NCI-H2227 (cell line): ENCODE measurements at regions not wholly inside any gene's neighbourhood (a gene's known extent, or its start where the extent isn't known, plus 50 kb on each side); places are given as distances from the start of the nearest gene placed in this dataset.

Experiments
- DNase-seq: peaks from one replicate; lab custom pipeline; 2025; ENCODE audit not compliant: unreplicated experiment; lab: John Stamatoyannopoulos, UW

DNA sequence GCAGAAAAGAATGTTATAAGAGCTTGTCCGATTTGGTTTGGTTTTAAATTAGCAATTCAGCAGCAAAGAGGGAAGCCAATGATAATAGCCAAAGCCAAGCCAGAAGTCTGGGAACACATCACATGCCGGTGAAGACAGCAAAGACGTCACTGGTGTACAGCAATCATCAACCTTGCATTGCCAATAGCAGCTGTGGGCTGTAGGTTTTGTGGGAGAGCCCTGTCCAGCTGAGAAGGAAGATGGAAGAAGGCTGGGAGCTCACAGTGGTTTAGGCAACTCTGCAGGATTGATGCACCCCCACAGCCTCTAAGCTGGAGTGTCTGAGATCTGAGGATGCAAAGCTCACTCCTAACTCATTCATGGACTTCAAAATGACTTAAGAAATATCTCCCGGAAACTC, 338.7 kb downstream of the SIPA1L2 start:
- DNase-seq: no peak

DNA sequence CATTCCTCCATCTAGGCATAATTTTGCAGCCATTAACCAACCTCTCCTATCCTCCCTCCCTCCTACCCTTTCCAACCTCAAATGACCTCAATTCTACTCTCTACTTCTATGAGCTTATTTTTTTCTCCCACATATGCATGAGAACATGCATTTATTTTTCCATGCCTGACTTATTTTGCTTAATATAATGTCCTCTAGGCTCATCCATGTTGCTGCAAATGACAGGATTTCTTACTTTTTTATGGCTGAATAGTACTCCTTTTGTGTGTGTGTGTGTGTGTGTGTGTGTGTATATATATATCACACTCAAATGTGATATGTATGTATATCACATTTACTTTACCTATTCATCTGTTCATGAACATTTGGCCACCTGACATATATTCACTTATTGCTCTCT, 339.4 kb downstream of the SIPA1L2 start:
- no peak for DNase-seq

DNA sequence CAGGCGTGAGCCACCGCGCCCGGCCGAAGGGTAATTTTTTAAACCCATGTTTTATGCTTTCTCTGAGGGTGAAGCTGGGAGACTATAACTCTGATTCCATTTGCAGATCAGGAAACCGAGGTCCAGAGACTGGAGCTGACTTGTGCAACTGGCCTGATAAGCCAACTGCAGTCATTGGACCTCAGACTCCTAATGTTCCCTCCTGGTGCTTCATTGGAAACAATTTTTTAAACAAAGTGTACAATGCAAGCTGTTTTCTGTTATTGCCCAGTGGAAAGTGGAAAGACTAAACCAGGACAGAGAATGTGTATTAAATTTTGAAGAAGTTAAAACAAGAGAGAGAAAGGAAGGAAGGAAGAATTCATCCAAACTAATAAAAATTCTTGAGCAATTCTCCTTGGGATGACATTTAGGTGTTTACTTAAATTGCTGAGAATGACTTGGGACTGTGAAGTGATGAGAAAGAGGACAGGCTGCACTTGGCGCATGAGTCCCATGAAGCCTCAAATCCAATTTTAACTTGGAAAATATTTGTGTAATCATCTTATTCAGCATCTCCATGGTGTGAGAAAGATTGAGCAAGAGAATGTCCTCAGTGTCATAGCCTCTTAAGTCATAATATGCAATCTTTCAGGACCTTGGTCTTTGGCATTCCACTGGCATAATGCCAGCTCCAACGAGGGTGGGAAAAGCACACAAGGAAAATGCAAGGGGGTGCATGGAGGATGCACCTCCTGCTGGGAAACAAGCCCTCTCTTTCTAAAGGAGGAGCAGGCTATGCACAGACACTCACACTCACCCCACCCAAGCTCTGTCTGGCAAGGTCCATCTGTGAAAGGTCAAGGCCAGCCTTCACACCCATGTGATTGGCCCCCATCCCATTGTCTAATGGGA, 342.0 kb downstream of the SIPA1L2 start:
- DNase-seq: no peak

DNA sequence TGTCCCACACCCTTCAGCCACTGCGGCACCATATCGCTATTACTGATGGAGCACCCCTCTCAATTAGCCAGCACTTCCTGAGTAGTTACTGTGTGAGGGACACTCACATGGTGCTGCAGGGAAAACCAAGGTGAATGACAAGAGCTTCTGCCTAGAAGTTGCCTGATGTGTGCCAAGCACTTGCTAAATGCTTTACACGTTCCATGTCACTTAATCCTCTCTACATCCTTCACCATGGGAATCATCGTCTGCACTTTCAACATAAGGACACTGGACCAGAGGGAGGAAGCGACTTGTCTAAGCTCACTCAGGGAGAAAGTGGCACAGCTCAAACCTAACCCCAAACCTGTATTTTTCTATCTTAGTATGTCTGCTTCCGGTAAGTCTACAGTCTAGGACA, 344.8 kb downstream of the SIPA1L2 start:
- DNase-seq: no peak

DNA sequence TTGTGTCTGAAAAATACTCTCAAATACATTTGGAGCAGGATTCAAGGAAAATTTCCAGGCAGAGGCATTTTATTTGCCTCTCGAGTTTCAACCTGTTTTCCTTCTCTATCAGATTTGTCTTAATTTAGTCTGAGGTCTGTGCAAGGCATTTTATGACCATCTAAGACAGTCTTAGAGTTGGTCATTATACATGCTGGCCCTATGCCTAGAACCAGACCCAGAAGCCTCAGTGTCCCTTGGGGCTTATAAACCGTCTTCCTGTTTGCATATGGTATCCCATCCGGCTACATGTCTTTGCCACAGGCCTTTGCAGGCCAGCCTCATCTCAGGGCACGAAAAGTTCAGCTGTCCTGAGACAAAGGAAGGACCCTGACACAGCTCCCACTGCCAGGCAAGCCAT, 346.1 kb downstream of the SIPA1L2 start:
- DNase-seq: no peak

DNA sequence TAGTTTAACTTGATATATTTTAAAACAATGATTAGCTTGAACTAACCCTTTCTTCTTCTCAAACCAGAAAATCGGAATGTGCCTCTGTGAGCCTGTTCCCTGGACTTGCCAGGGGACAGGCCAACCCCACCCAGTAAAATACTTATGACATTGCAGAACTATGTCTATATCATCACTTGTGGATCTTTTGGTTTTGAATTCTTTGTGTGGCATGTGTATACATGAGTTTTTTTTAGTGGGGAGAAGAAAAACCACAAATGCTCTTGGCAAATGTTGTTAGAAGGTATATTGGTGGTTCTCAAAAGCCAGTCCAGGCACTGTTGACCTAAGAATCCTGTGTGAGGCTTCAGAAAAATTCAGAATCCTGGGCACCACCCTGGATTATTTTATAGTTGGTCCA, 347.4 kb downstream of the SIPA1L2 start:
- DNase-seq: no peak

DNA sequence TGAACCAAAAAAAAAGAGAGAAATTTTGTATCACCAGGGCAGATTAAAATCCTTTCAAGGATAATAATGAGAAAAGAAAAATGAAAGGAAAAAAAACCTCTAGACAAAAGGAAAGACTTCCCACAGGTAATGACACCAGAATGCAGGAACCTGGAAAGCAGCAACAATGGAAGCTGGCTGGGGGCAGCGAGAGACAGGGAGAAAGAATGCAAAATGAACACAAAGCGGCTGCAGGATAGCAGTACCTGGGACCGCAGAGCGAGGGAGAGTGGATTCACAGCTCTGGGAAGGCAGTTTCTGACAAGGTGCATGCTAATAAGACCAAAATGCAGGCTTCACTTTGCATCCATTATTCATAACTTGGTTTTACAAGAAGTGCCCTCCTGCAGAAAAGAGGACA, 349.0 kb downstream of the SIPA1L2 start:
- no peak for DNase-seq

DNA sequence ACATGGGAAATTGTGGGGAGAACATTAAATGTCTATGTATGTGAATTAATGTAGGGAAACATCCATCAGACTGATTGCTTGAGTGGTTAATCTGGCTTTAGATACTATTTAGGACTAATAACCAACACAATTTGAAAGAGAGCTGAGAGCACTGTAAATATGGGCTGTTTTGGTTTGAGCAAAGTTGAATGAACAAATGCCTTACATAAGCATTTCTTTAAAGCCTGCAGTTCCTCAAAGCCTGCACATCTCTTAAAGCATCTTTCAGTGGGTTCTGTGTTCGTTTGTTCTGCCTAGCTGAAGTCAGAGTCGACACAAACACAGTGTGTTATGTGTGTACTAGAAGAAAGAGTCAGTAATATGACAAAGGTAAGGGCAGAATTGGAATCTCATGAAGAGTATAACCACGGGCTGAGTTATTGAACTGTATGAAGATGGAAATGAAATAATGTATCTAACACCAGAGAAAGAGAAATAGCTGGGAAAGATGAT, 350.0 kb downstream of the SIPA1L2 start:
- DNase-seq: no peak

DNA sequence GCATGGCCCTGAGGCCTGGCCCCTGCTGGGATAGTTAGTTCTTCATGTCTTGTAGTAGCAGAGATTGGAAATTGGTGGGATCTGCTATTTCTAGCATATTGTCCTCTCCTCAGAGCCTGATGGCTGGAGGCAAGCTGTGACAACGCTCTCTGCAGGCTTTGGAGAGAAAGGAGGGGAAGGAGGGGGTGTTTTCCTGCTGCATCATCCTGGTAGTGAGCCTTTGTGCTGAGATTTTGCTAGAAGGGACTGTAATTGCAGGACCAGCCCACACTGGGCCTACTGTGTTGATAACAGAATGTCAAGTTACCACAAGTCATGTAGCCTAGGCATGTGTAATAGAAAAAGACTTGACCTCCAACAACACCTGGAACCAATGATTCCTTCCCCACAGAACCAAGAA, 351.0 kb downstream of the SIPA1L2 start:
- DNase-seq: no peak

DNA sequence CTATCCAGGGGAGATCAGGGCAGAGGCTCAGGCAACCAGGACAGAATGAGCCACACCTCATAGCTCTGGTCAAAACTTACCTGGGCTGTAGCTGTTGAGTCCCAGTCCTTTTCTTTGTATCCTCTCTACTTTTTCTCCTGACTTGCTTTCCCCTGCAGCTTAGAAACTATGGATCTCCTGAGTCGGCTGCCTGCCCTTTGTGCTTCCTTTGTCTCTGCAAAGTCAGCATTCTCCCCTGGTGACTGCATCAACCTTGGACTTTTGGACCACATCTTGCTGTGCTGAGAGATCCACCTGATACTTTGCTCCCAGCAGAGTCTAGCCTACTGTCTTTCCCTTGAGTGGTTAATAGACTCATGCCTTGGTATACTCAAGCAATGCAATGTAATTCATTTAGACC, 353.3 kb downstream of the SIPA1L2 start:
- DNase-seq: no peak

DNA sequence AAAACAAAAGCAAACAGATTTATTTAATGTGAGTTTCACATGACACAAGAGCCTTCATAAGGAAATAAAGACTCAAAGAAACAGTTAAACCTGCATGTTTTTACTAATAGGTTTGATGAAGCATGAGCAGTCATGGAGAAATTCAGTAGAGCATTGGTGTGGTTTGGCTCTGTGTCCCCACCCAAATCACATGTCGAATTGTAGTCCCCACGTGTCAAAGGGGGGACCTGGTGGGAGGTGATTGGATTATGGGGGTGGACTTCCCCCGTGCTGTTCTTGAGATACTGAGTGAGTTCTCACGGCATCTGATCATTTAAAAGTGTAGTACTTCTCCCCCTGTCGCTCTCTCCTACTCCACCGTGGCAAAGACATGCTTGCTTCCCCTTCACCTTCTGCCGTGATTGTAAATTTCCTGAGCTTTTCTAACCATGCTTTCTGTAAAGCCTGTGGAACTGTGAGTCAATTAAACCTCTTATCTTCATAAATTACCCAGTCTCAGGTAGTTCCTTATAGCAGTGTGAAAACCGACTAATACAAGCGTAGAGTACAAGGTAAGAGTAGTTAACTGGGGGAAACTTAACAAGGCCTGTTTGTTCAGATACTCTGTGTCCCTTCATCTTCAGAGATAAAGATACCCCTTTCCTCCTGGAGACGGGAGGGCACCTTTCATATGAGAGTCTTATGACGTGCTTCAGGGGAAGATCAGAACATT, 354.8 kb downstream of the SIPA1L2 start:
- no peak for DNase-seq

DNA sequence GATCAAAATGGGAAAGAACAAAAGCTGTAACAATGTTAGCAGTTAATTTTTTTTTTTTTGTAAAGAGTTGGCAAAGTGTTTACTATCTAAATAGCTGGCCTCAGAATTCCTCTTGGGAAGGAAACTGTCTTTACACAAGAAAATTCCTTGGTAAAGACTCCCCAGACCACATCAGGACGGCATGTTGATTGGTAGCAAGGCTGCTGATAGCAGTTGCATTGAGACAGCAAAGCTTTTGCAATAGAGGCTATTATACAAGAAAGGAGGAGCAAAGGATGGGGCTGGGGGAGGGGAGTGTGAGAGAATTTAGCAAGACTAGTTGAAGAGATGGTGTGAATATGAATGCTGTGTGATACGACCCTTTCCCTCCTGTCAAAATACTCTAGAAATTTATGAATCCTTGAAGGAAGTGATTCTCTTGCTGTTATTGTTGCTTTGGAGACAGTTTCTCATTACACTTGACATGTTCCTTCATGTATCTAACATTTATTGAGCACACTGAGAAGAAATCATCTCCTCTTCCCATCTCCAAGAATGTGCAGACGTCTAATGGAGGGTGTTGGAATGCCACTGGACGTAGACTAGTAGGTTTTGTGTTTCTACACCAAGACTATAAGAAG, 355.6 kb downstream of the SIPA1L2 start:
- no peak for DNase-seq

DNA sequence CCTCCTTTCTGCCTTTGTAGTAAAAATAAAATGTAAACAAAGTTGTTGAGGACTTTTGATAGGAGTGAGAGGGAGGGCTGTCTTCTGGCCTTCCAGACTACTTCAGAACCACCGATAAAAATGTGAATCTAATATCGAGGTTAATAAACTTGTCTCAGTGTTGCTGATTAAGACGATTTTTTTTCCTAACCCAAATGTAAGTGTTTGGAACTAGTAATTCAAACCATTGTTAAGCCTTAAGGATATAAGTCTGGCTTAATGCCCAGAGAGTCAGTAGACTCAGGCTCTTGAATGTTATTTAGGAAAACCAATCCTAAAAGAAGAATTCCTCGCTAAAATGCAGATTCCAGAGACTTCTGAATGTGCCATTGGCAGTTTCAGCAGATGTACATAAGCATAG, 356.9 kb downstream of the SIPA1L2 start:
- DNase-seq: no peak

DNA sequence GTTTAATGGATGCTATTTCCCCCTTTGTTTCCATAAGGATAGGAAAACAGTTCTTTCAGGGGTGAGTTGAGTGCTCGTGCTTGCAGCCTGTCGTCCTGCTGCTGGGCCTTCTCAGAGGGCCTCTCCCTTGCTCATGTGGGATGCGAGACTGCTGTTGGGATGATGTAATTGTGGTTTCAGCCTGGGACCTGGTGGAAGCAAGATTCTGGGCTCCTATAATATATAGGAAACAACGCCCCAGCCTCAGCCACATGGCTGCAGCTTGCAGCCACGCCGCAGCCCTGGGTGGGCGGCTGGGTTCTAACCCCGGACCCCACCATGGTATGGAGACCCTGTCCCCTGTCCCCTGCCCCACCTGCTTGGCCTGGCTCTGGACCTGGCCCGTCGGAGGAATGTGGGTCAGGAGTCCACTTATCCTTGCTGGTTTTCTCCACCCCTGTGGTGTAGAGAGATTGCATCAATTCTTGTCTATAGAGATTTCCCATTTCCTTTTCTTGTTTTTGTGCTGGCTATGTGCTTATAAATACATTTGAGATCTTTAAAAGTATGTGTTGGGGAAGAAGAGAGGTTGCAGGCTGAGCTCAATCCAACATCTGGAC, 357.8 kb downstream of the SIPA1L2 start:
- DNase-seq: no peak

DNA sequence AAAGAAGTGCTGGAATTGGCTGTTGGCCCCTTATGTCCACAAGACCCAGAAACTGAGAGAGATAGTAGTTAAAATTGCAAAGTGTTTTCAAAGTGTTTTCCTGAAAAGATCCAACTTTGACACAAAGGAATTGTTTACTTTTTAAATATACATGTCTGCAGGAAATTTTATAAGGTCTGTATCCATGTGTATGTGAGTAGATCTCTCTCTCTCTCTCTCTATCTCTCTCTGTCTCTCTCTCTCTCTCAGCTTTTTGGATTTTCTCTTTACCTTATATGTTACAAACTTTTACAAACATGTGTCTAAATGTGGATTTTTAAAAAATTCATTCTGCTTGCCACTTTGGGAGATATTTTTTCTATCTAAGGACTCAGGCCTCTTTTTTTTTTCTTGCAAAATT, 358.6 kb downstream of the SIPA1L2 start:
- DNase-seq: no peak

DNA sequence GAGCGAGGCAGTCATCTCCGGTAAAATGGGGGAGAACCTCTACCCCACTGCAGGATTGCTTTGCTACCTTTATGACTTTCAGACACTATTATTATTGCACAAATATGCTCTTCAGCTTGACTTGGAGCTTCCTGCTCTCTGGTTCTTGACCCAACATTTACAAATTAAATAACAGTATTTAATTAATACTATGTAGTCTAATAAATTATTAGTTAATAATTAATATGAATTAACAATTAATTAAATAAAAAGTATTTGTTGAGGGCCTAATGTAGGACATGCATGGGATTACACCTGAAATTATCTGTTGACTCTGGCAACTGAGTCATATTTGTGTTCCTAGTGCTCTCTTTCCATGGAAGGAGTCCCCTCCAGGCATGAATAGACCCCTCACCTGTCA, 359.9 kb downstream of the SIPA1L2 start:
- no peak for DNase-seq

DNA sequence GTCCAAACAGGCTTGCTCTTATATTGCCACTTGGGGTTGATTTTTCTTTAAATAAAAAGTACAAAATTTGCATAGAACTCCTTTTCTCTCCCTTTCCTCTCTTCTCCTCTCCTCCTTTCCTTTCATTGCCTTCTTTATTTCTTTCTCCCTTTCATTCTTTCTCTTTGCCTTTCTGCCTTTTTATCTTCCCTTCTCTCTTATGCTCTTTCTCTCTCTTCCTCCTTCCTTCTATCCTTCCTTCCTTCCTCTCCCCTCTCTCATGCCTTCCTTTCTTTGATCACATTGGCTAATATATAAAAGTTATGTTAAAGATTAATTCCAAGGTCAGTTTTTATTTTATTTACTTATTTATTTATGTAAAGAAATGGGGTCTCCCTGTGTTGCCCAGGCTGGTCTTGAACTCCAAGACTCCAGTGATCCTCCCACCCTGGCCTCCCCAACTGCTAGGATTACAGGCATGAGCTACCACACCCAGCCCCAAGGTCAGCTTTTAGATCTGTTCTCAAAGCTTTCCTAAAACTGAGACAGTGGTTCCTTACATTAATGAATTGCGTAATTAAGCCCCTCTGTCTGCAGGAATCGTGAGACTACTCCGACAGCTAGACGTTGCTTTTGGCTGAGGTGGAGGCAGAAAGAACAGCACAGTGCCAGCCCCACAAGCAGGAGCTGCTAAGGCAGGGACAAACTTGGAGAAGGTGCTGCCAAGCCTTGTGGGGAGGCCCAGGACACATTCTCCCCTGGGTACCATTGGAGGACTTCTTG, 361.9 kb downstream of the SIPA1L2 start:
- DNase-seq: no peak

DNA sequence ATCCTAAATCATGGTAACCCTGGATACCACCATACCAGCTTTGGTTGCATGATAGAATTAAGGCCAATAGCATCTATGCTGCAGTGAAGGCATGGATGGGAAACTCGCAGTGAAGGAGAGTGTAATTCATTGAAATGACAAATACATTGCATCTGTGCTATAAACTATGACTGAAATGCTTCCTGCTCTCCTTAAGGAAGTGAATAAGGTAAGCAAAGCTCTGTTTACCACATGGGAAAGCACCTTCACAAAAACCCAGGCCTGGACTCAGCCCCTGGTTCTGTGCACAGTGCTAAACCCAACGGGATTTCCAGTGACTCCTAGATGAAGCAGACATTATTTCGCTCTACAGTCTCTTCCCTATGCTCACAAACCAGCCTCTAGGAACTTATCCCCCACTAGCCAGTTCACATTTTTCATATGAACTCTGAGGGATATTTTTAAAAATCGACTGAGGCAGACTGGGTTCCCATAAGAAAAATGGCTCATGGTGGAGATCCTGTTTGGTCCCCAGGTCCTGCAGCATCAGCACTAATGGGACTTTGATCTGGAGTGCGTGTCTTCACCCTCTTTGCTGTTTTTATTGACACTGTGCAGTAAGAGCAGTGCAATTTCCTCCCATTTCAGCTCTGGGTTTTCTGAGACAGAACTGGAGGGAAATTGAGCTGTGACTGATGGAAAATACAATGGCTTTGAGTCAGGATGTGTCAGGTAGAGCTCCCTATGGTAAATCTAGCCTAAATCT, 362.7 kb downstream of the SIPA1L2 start:
- DNase-seq: no peak

DNA sequence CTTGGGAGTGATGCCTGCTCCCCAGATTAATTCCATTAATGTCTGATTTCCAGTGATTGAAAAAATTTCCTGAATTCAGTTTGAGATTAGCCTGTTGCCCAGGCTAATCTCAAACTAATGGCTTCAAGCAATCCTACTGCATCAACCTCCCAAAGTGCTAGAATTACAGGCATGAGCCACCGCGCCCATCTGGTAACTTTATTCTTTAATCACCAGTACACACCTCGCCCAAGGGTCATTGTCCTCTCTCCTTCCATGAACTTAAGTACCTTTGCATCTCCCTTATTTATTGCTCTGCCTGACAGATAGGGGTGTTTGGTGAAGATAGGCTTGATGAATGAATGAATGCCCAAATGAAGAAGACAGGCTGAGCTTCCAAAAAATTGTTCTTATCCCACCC, 366.5 kb downstream of the SIPA1L2 start:
- DNase-seq: no peak

DNA sequence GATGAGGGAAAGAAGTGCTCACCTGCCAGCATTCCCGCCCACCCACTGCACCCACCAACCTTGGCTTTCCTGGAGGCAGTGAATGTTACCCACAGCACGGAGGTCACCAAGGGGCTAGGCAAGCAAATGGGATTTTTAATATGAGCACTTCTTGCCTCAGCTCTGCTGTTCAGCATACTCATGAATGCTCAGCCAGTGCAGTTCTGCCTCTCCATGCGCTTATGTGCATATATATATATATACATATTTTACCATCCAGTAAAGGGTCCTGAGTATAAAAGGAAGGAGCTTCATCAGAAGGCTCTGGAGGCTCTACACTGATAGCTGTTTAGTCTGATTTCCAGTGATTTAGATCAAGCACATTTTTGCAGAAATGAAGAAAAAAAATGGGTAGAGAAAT, 366.9 kb downstream of the SIPA1L2 start:
- DNase-seq: no peak
